WI38 (cell line): ENCODE measurements at regions not wholly inside any gene's neighbourhood (a gene's known extent, or its start where the extent isn't known, plus 50 kb on each side); places are given as distances from the start of the nearest gene placed in this dataset.

Experiments used
- H3K4me3 ChIP-seq: 2 replicates; pipeline ENCODE4 v1.5.1; 2011; ENCODE audit warnings: low read depth, mild to moderate bottlenecking, control low read depth, low read length
- CTCF ChIP-seq: IDR thresholded peaks from 2 replicates; pipeline ENCODE4 v1.5.1; 2012; ENCODE audit warnings: low read depth, mild to moderate bottlenecking, control low read depth, low read length

- H3K4me3 ChIP-seq: no peak overlapping the region
- no peak for TF ChIP-seq CTCF
These were observed 209.8 kb upstream of the TMEM45B start for GRCh38 chr11:129605815-129606214.

GRCh38 chr11:129608711-129609110 is 206.9 kb upstream of the TMEM45B start:
- no peak for TF ChIP-seq CTCF
- H3K4me3 ChIP-seq: no peak overlapping the region

- no peak overlapping the region for H3K4me3 ChIP-seq
- TF ChIP-seq CTCF: no peak
These were observed 205.5 kb upstream of the TMEM45B start for GRCh38 chr11:129610125-129610524.

- no peak for TF ChIP-seq CTCF
- H3K4me3 ChIP-seq: no peak overlapping the region
These were observed 205.1 kb upstream of the TMEM45B start for GRCh38 chr11:129610545-129610944.

- no peak overlapping the region for H3K4me3 ChIP-seq
- TF ChIP-seq CTCF: no peak
These were observed 203.8 kb upstream of the TMEM45B start for GRCh38 chr11:129611661-129612446.

- TF ChIP-seq CTCF: no peak
- no peak overlapping the region for H3K4me3 ChIP-seq
These were observed 203.1 kb upstream of the TMEM45B start for GRCh38 chr11:129612447-129612961.

- TF ChIP-seq CTCF: no peak
- no peak overlapping the region for H3K4me3 ChIP-seq
These were observed 202.6 kb upstream of the TMEM45B start for GRCh38 chr11:129613071-129613470.
